D721Med (cell line): ENCODE measurements at regions not wholly inside any gene's neighbourhood (a gene's known extent, or its start where the extent isn't known, plus 50 kb on each side); places are given as distances from the start of the nearest gene placed in this dataset.

Experiments
- DNase-seq: peaks from one replicate; pipeline ENCODE4 v3.0.0; 2011; ENCODE audit warnings: low spot score; ENCODE audit not compliant: insufficient read length
- FAIRE-seq: peaks from 2 replicates; lab custom pipeline; 2011; peaks lifted over from hg19 to GRCh38; lab: Jason Lieb, UNC
- TF ChIP-seq, protein P1 (sequence below): IDR thresholded peaks from 2 replicates; pipeline ENCODE4 v1.5.1; 2012; ENCODE audit warnings: mild to moderate bottlenecking, control low read depth; ENCODE audit not compliant: insufficient read depth; ENCODE audit errors: missing control alignments

GRCh38 chr2:64929333-64929732 lies 59.9 kb upstream of the SLC1A4 start:
- DNase-seq = no peak
- TF ChIP-seq, protein P1, sequence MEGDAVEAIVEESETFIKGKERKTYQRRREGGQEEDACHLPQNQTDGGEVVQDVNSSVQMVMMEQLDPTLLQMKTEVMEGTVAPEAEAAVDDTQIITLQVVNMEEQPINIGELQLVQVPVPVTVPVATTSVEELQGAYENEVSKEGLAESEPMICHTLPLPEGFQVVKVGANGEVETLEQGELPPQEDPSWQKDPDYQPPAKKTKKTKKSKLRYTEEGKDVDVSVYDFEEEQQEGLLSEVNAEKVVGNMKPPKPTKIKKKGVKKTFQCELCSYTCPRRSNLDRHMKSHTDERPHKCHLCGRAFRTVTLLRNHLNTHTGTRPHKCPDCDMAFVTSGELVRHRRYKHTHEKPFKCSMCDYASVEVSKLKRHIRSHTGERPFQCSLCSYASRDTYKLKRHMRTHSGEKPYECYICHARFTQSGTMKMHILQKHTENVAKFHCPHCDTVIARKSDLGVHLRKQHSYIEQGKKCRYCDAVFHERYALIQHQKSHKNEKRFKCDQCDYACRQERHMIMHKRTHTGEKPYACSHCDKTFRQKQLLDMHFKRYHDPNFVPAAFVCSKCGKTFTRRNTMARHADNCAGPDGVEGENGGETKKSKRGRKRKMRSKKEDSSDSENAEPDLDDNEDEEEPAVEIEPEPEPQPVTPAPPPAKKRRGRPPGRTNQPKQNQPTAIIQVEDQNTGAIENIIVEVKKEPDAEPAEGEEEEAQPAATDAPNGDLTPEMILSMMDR = no peak
- no peak for FAIRE-seq

- no peak for FAIRE-seq
- TF ChIP-seq, protein P1 = no peak
These were observed 58.9 kb upstream of the SLC1A4 start for GRCh38 chr2:64930258-64930671.

GRCh38 chr2:64931246-64932115 lies 57.7 kb upstream of the SLC1A4 start:
- TF ChIP-seq, protein P1 = no peak
- DNase-seq (no peak), FAIRE-seq (no peak)

More at GRCh38 chr2:64930258-64930671, 58.9 kb upstream of the SLC1A4 start:
- no peak for DNase-seq

DNA sequence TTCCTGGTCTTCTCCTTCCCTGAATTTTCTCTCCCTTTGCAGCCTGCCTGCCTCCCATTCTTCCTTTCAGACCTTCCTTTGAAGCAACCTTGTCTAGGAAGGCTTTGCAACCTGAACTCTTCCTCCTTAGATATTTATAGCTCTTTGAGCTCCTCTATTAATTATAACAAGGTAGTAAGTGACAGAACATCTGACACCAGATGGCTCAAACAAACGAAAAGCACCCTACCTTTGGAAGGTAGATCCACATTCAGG lies 57.2 kb upstream of the SLC1A4 start:
- FAIRE-seq = no peak
- TF ChIP-seq, protein P1 = no peak
- DNase-seq = no peak

GRCh38 chr2:64932371-64933216 lies 56.6 kb upstream of the SLC1A4 start:
- TF ChIP-seq, protein P1 = no peak
- DNase-seq (no peak), FAIRE-seq (no peak)

DNA sequence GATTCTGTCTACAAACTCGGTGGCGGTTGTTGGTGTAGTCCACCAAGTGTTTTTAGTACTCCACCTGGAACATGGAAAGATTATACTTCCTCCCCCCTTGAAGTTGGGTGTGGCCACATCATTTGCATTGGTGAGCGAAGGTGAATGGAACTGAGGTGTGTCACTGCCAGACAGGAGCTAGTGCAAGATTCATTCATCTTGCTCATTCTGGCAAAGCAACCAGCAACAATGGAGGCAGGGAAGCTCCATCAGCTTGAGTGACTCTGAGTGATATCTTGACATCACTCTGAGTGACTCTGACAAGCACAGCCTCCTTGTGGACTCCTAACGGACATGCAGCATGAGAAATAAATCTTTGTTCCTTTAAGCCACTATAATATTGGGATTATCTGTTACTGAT lies 54.7 kb upstream of the SLC1A4 start:
- DNase-seq (no peak), FAIRE-seq (no peak)
- TF ChIP-seq, protein P1 = no peak
